Fibroblast of villous mesenchyme (primary cell): ENCODE measurements at regions not wholly inside any gene's neighbourhood (a gene's known extent, or its start where the extent isn't known, plus 50 kb on each side); places are given as distances from the start of the nearest gene placed in this dataset.

Experiments
- DNase-seq: peaks from one replicate; pipeline ENCODE4 v3.0.0-alpha.2; 2010; ENCODE audit warnings: low read depth
- H3K4me3 ChIP-seq: 2 replicates; pipeline ENCODE4 v1.5.1; 2011; ENCODE audit warnings: low read depth, mild to moderate bottlenecking, low read length
- TF ChIP-seq, protein P1 (sequence below): IDR thresholded peaks from 2 replicates; pipeline ENCODE4 v1.5.1; 2012; ENCODE audit warnings: low read depth, mild to moderate bottlenecking, low read length; ENCODE audit not compliant: insufficient read depth

DNA sequence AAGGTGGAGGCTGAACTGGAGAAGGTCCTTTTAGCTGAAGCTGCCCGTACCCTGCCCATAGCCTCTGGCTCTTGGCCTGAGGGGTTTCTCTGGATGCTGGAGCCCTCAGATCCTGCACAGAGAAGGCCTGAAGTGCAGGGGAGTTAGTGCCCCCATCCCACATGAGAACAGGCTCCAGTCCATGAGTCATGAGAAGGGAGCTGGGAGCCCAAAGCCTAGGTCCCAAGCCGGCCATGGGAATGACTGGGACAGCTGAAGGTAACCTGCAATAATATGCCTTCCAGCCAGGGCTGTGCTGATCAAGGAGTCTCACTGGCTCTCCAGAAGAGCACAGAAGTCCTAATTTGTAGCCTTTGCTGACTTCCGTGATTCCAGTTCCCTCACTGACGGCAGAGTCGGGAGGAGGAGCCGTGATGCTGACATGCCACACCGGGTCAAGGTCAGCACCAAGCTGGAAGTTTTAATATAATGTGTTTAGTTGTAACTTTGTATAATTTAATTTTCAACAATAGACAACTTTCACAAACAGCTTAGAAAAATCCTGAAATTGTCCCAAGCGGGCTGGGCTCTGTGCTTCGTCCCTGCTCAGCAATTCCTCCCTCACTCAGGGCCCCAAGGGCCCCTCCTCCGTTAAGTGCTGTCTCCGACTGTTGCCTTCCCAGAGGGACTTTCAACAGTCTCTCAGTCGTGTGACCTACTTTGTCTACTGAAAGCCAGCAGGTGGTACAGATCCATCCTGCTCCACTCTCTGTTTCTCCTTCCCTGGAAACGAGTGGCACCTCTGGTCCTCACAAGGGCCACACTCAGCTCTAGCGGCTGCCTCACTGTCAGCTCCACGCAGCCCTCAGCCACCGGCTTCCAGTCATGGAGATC is 387.8 kb downstream of the GADD45G start:
- DNase-seq, result no peak
- TF ChIP-seq, protein P1, sequence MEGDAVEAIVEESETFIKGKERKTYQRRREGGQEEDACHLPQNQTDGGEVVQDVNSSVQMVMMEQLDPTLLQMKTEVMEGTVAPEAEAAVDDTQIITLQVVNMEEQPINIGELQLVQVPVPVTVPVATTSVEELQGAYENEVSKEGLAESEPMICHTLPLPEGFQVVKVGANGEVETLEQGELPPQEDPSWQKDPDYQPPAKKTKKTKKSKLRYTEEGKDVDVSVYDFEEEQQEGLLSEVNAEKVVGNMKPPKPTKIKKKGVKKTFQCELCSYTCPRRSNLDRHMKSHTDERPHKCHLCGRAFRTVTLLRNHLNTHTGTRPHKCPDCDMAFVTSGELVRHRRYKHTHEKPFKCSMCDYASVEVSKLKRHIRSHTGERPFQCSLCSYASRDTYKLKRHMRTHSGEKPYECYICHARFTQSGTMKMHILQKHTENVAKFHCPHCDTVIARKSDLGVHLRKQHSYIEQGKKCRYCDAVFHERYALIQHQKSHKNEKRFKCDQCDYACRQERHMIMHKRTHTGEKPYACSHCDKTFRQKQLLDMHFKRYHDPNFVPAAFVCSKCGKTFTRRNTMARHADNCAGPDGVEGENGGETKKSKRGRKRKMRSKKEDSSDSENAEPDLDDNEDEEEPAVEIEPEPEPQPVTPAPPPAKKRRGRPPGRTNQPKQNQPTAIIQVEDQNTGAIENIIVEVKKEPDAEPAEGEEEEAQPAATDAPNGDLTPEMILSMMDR, result no peak
- no peak overlapping the region for H3K4me3 ChIP-seq

GRCh38 chr9:89993678-89994630 is 389.1 kb downstream of the GADD45G start:
- H3K4me3 ChIP-seq, result no peak overlapping the region
- TF ChIP-seq, protein P1, result no peak
- DNase-seq, result peak; percentile 29

DNA sequence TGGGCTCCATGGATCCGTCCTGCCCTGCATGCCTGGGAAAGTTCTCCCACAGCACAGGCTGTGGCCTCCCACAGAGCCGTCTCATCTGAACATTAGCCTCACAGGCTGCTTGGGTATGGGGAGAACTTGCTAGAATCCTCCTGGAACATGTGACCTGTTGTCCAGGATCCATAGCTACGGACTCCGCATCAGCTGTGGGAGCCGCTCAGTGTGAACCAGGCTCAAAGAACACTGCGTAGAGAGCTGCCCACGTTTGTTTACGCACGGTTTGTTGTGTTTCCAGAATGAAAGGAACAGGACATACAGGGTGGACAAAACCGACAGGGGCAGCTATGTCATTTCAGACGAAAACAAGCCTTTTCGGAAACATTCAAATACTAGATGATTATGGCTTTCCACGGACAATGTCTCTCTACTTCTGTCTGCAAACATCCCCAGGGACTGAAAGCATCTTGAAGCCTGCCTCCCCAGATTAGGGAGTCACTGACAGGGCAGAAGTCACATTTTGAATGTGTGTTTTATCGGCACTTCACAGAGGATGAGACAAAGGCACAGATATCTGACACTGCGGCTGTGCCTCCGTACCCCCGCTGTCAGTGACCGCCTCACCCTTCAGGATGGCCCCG is 390.3 kb downstream of the GADD45G start:
- no peak overlapping the region for H3K4me3 ChIP-seq
- TF ChIP-seq, protein P1, result no peak
- DNase-seq, result peak; percentile 25

GRCh38 chr9:89996116-89996515 is 391.3 kb downstream of the GADD45G start:
- TF ChIP-seq, protein P1, result no peak
- H3K4me3 ChIP-seq, result no peak overlapping the region
- DNase-seq, result no peak

GRCh38 chr9:89996773-89997172 is 392.0 kb downstream of the GADD45G start:
- peak; percentile 7 for DNase-seq
- no peak overlapping the region for H3K4me3 ChIP-seq
- TF ChIP-seq, protein P1, result no peak

GRCh38 chr9:89998633-89999032 is 393.8 kb downstream of the GADD45G start:
- DNase-seq, result no peak
- TF ChIP-seq, protein P1, result no peak
- no peak overlapping the region for H3K4me3 ChIP-seq
